Neuronal stem cell (in vitro differentiated cells): ENCODE measurements at regions not wholly inside any gene's neighbourhood (a gene's known extent, or its start where the extent isn't known, plus 50 kb on each side); places are given as distances from the start of the nearest gene placed in this dataset.
A peak's percentile ranks its signal among the peaks of the same experiment; 100 is the strongest.

ENCODE experiments used
- DNase-seq: peaks from one replicate; pipeline ENCODE4 v3.0.0-alpha.2; 2013; ENCODE audit warnings: low spot score
- H2AFZ ChIP-seq: one replicate; pipeline ENCODE4 v1.6.1; 2013; ENCODE audit warnings: mild to moderate bottlenecking, low read length, inconsistent platforms
- H2AK5ac ChIP-seq: 2 replicates; pipeline ENCODE4 v1.6.1; 2013; ENCODE audit warnings: low read depth, mild to moderate bottlenecking, inconsistent platforms, low read length, moderate library complexity, mixed read lengths
- H2BK120ac ChIP-seq: 2 replicates; pipeline ENCODE4 v1.6.1; 2013; ENCODE audit warnings: low read depth, mild to moderate bottlenecking, inconsistent platforms, low read length, moderate library complexity, mixed read lengths
- H2BK12ac ChIP-seq: one replicate; pipeline ENCODE4 v1.6.1; 2013; ENCODE audit warnings: low read length, inconsistent platforms
- H2BK15ac ChIP-seq: 2 replicates; pipeline ENCODE4 v1.6.1; 2013; ENCODE audit warnings: mild to moderate bottlenecking, low read length, inconsistent platforms, mixed read lengths
- H2BK5ac ChIP-seq: one replicate; pipeline ENCODE4 v1.6.1; 2013; ENCODE audit warnings: inconsistent platforms, mild to moderate bottlenecking, low read length, moderate library complexity
- H3K14ac ChIP-seq: one replicate; pipeline ENCODE4 v1.6.1; 2013; ENCODE audit warnings: low read length, inconsistent platforms
- H3K18ac ChIP-seq: 2 replicates; pipeline ENCODE4 v1.6.1; 2013; ENCODE audit warnings: low read length, inconsistent platforms
- H3K23ac ChIP-seq: 2 replicates; pipeline ENCODE4 v1.6.1; 2013; ENCODE audit warnings: low read depth, mild to moderate bottlenecking, mixed read lengths, low read length, inconsistent platforms; ENCODE audit not compliant: poor library complexity
- H3K27ac ChIP-seq: replicated peaks from 3 replicates; pipeline ENCODE4 v1.5.1; 2013; ENCODE audit warnings: low read length, inconsistent platforms
- H3K27me3 ChIP-seq, 3 experiments: 2 replicates each; pipeline ENCODE4 v1.6.1; 2013; ENCODE audit warnings: low read length in 3 of 3, mild to moderate bottlenecking in 2 of 3, inconsistent platforms in 1 of 3, low read depth in 1 of 3, mixed read lengths in 1 of 3, moderate library complexity in 1 of 3; ENCODE audit not compliant: control insufficient read depth in 3 of 3, insufficient read depth in 3 of 3
- H3K36me3 ChIP-seq, 2 donors: replicated peaks in 1 of 2; 2 replicates each; pipeline ENCODE4 v1.6.1; 2013; ENCODE audit warnings: low read length in 2 of 2; ENCODE audit not compliant: control insufficient read depth in 2 of 2, insufficient read depth in 2 of 2
- H3K4ac ChIP-seq: 2 replicates; pipeline ENCODE4 v1.6.1; 2013; ENCODE audit warnings: inconsistent platforms, mild to moderate bottlenecking, low read length, moderate library complexity
- H3K4me1 ChIP-seq, 2 donors: 1 replicate in 1 of 2; 2 replicates in 1 of 2; pipeline ENCODE4 v1.6.1; 2013; ENCODE audit warnings: low read length in 2 of 2, low read depth in 1 of 2; ENCODE audit not compliant: control insufficient read depth in 2 of 2, insufficient read depth in 1 of 2
- H3K4me2 ChIP-seq: one replicate; pipeline ENCODE4 v1.6.1; 2013; ENCODE audit warnings: mild to moderate bottlenecking, low read length, inconsistent platforms; ENCODE audit not compliant: insufficient read depth, poor library complexity, severe bottlenecking
- H3K4me3 ChIP-seq, 2 donors: 2 replicates each; pipeline ENCODE4 v1.5.1; 2013; ENCODE audit warnings: low read length in 2 of 2, mild to moderate bottlenecking in 2 of 2, inconsistent platforms in 1 of 2, moderate library complexity in 1 of 2
- H3K79me1 ChIP-seq: one replicate; pipeline ENCODE4 v1.6.1; 2013; ENCODE audit warnings: low read depth, mild to moderate bottlenecking, inconsistent platforms, low read length, moderate library complexity
- H3K9ac ChIP-seq: one replicate; pipeline ENCODE4 v1.6.1; 2013; ENCODE audit warnings: mild to moderate bottlenecking, low read depth, low read length, inconsistent platforms; ENCODE audit not compliant: poor library complexity
- H3K9me3 ChIP-seq, 2 donors: replicated peaks in 1 of 2; 2 replicates each; pipeline versions ENCODE3 to v1.6.1; 2013; ENCODE audit warnings: low read length in 2 of 2, mild to moderate bottlenecking in 2 of 2, inconsistent platforms in 1 of 2, low read depth in 1 of 2, mixed read lengths in 1 of 2, moderate library complexity in 1 of 2; ENCODE audit not compliant: control insufficient read depth in 2 of 2, insufficient read depth in 1 of 2
- H4K8ac ChIP-seq: one replicate; pipeline ENCODE4 v1.6.1; 2013; ENCODE audit warnings: low read depth, mild to moderate bottlenecking, inconsistent platforms, low read length, moderate library complexity
- H4K91ac ChIP-seq: one replicate; pipeline ENCODE4 v1.6.1; 2013; ENCODE audit warnings: low read length, low read depth, mild to moderate bottlenecking, inconsistent platforms; ENCODE audit not compliant: poor library complexity
- WGBS, 2 donors: extraction: QIAGEN DNeasy Blood & Tissue Kit; methylation state at CpG; one replicate each; pipeline ENCODE4 v1.1.7; 2013; ENCODE audit warnings: missing lambda C conversion rate in 2 of 2, mixed read lengths in 1 of 2; ENCODE audit not compliant: insufficient read length in 2 of 2, insufficient replicate concordance in 1 of 2; ENCODE audit errors: extremely low coverage in 2 of 2; 5-methylcytosine and 5-hydroxymethylcytosine counted together

DNA sequence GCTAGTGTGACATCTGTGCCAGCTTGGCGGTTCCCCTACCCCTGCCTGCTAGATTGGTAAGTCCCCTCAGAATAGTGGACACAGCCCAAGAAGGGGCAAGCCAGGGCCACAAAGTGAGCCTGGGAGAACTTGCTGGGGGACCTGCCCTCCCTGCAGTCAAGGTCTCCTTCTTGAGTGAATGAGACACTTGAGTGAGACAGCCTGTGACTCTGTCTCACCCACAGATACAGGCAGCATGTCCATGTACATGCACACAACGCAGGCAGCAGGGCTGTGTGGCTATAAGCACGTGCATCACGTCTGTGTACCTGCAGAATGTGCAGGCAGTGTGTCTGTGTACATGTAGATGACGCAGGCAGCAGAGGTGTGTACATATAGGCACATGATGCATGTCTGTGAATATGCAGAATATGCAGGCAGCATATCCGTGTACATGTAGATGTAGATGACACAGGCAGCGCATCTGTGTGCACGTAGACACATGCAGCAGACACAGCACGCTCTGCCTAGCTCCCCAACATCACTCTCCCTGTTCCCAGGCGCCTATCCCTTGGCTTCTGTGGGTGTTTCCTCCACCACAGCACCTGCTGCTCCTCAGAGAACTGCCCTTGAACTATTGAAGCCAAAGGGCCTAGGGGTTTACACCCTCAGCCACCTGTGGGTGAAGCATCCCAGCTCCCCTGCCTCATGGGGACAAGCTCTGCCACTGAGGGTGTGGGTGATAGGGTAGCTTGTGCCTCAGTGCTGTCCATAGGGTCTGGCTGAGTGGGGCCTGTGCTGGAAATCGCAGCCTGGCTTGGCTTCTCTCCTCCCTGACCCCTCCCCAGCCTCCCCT, 147.2 kb upstream of the TWIST2 start:
- Histone ChIP-seq H2BK120ac (no peak overlapping the region), H3K79me1 (no peaks in the 10 kb centered on the region), H3K23ac (no peak overlapping the region), H3K4me2 (no peak overlapping the region), H3K9ac (peak overlapping the region; percentile 56), H2BK15ac (no peak overlapping the region), H2AK5ac (peak overlapping the region; percentile 65), H2BK12ac (peak overlapping the region; percentile 92), H2BK5ac (no peak overlapping the region), H3K4me3 (peak overlapping the region in 1 of 2 donors; percentile 7), H2AFZ (no peak overlapping the region), H3K27me3 (no peaks in the 10 kb centered on the region), H4K91ac (no peak overlapping the region), H3K27ac (no peak overlapping the region), H3K36me3 (no peaks in the 10 kb centered on the region), H4K8ac (no peak overlapping the region), H3K4me1 (peaks cover 0 to 3% of the 10 kb centered on the region in 2 donors), H3K14ac (peak overlapping the region; percentile 99), H3K9me3 (no peaks in the 10 kb centered on the region), H3K4ac (no peak overlapping the region), H3K18ac (peak overlapping the region; percentile 84)
- WGBS, 2 donors: no CpG with 5 or more reads among the region's 11 CpGs
- DNase-seq: no peak

DNA sequence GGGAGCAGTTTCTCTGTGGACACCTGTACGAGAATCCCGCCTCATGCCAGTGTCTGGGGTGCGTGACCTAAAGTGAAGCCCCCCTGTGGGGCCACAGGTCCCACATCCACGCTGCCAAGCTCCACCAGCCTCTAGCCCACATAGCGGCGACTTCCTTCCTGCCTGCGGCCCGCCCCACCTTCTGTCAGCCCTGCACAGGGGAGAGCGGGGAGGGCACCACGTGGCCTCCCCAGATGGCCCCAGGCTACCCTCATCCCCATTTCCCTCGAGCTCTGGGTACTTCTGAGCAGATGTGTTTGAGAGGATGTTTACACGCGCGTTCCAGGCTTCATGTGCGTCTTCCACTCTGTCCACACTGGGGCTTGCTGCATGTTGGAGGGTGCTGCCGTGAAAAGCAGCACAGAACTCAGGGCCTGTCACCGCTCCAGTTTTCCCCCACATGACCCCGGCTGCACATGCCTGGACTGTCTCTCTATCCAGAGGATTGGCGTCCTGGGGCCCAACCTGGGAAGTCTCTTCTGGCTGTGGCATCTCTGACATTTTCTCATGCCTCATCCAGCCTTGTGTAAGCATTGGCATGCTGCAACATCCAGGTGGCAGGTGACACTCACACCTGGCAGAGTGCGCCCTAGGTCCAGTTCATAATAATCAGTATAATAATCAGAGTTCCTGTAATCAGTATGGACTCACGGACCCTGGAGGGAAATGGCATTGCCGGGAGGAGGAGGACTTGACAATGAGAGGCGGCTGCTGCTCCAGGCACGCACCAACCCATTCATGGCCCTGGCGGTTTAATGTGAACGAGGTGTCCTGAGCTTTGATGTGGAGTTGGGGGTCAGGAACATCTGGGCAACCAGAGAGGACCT, 146.3 kb upstream of the TWIST2 start:
- Histone ChIP-seq H3K36me3 (no peaks in the 10 kb centered on the region), H3K18ac (peak overlapping the region; percentile 44), H2AK5ac (peak overlapping the region; percentile 65), H3K9ac (no peak overlapping the region), H4K8ac (no peak overlapping the region), H2BK15ac (no peak overlapping the region), H3K23ac (no peak overlapping the region), H2BK120ac (no peak overlapping the region), H3K4me1 (peaks cover 0 to 3% of the 10 kb centered on the region in 2 donors), H3K4ac (no peak overlapping the region), H3K27me3 (no peaks in the 10 kb centered on the region), H4K91ac (no peak overlapping the region), H3K14ac (no peak overlapping the region), H2BK12ac (no peak overlapping the region), H3K4me2 (no peak overlapping the region), H3K79me1 (no peaks in the 10 kb centered on the region), H3K9me3 (no peaks in the 10 kb centered on the region), H3K27ac (no peak overlapping the region), H2BK5ac (no peak overlapping the region), H2AFZ (no peak overlapping the region), H3K4me3 (no peak overlapping the region)
- no CpG with 5 or more reads among the region's 26 CpGs for WGBS, 2 donors
- no peak for DNase-seq

DNA sequence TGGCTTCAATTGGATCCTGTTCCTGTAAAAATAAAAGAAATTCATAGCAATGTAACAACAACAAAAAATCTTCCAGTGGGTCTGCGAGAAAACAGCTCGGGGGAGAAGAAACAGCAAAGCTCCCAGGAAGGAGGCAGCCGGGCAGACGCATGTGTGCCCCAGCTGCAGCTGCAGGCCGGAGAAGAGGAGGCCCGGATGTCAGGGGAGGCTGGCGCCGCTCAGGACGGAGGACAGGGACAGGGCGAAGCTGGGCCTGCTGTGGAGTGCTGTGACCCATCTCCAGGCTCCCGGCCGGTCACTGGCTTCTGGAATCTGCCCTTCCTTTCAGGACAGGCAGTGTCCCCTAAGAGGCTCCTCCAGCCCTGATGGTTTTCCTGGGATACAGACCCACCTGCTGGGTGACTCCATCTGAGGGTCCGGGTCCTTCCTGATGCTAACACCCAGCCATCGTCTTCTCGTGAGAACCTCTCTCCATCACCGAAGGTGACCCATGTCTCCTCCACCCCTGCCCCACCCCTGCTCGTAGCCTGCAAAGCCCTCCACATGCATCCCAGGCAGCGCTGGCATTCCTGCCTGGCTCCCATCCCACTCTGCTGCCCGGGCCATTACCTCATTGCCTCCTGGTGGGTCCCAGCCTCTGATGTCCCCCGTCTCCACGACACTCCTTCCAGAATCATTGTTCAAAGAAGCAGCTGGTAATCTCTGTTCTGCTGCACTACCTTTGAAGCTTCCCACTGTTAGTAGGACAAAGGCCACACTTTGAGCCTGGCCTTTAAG, 145.4 kb upstream of the TWIST2 start:
- H3K9ac ChIP-seq: peak overlapping the region; percentile 47
- DNase-seq: no peak
- WGBS, 2 donors: no CpG with 5 or more reads among the region's 21 CpGs

More for the DNA sequence above, 145.4 kb upstream of the TWIST2 start:
- Histone ChIP-seq H3K27me3 (no peaks in the 10 kb centered on the region), H3K79me1 (no peaks in the 10 kb centered on the region), H4K8ac (no peak overlapping the region), H2AFZ (no peak overlapping the region), H3K18ac (peak overlapping the region; percentile 70), H3K27ac (no peak overlapping the region), H3K4me1 (peaks cover 0 to 3% of the 10 kb centered on the region in 2 donors), H3K23ac (no peak overlapping the region), H3K4ac (no peak overlapping the region), H2BK12ac (no peak overlapping the region), H3K9me3 (no peaks in the 10 kb centered on the region), H2BK5ac (no peak overlapping the region), H2BK15ac (no peak overlapping the region), H3K36me3 (no peaks in the 10 kb centered on the region), H2AK5ac (peak overlapping the region; percentile 17), H3K14ac (no peak overlapping the region), H3K4me3 (no peak overlapping the region), H2BK120ac (no peak overlapping the region), H3K4me2 (no peak overlapping the region), H4K91ac (peak overlapping the region; percentile 64)
